Suprapubic skin (tissue), 3 donors: ENCODE measurements at regions not wholly inside any gene's neighbourhood (a gene's known extent, or its start where the extent isn't known, plus 50 kb on each side); places are given as distances from the start of the nearest gene placed in this dataset.

ENCODE experiments used
- CTCF ChIP-seq, 2 donors: fragments of 200-600 bp in 1 of 2; fragments of 450-650 bp in 1 of 2; sonication (generic) in 1 of 2; IDR thresholded peaks; one replicate each; pipeline ENCODE4 v1.5.1; 2016 to 2019; ENCODE audit warnings: antibody characterized with exemption in 2 of 2, mild to moderate bottlenecking in 1 of 2, moderate library complexity in 1 of 2
- EP300 ChIP-seq: sonication (generic); formaldehyde crosslinking; IDR thresholded peaks from one replicate; pipeline ENCODE4 v1.6.1; 2017; ENCODE audit warnings: antibody characterized with exemption
- POLR2A ChIP-seq, 2 donors: fragments of 450-650 bp; IDR thresholded peaks; one replicate each; pipeline ENCODE4 v1.6.1; 2017; ENCODE audit warnings: antibody characterized with exemption in 2 of 2, mild to moderate bottlenecking in 2 of 2, moderate library complexity in 2 of 2

DNA sequence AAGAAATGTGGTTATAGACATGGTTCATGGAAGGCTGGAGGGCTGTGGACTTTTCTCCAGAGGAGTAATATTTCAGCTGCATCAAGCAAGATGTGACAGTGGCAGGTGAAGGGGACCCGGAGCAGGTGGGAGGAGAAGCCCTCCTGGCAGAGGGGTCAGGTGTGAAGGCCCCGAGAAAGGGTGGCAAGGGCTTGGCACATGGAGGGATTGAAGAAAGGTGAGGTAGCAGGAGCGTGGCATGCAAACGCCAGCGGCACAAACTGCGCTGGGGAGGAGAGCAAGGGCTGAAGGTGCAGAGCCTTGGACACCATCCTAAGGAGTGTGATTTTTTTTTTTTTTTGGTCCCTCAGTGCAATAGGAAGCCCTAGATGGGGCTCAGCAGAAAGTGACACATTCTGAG, 244.6 kb downstream of the TOMM20 start:
- TF ChIP-seq EP300 (no peak), POLR2A (IDR thresholded peaks at IDR 0.05) (no peak), CTCF (IDR thresholded peaks at IDR 0.05) (no peak)
